Stomach (tissue), 4 donors: ENCODE measurements at regions not wholly inside any gene's neighbourhood (a gene's known extent, or its start where the extent isn't known, plus 50 kb on each side); places are given as distances from the start of the nearest gene placed in this dataset.

ENCODE experiments used
- CTCF ChIP-seq, 7 experiments: fragments of 450-650 bp in 4 of 7; fragments of 200-600 bp in 3 of 7; sonication (generic) in 3 of 7; IDR thresholded peaks; one replicate each; pipeline ENCODE4 v1.5.1; 2016 to 2019; ENCODE audit warnings: antibody characterized with exemption in 7 of 7, control low read depth in 2 of 7, mild to moderate bottlenecking in 1 of 7
- POLR2AphosphoS5 ChIP-seq, 3 donors: sonication (generic); formaldehyde crosslinking; IDR thresholded peaks; one replicate each; pipeline ENCODE4 v1.6.1; 2016; ENCODE audit warnings: antibody characterized with exemption in 3 of 3

GRCh38 chr1:55828044-55828443, 612.9 kb upstream of the USP24 start:
- no peak for TF ChIP-seq POLR2AphosphoS5 (IDR thresholded peaks at IDR 0.05)
- TF ChIP-seq CTCF (IDR thresholded peaks at IDR 0.05): no peak
